ENCODE measurements at regions not wholly inside any gene's neighbourhood (a gene's known extent, or its start where the extent isn't known, plus 50 kb on each side); places are given as distances from the start of the nearest gene placed in this dataset.

GRCh38 chr6:6392214-6393068 is 72.0 kb upstream of the F13A1 start:
- TF ChIP-seq CTCF (IDR thresholded peaks at IDR 0.05) (no peak), POLR2A (IDR thresholded peaks at IDR 0.05) (no peak)
